HAP-1 (cell line): ENCODE measurements at regions not wholly inside any gene's neighbourhood (a gene's known extent, or its start where the extent isn't known, plus 50 kb on each side); places are given as distances from the start of the nearest gene placed in this dataset.

Source experiments
- DNase-seq, 2 experiments: peaks; one replicate each; pipeline ENCODE4 v3.0.0-alpha.2; 2016 to 2020; ENCODE audit warnings: low spot score in 2 of 2
- H3K27me3 ChIP-seq: fragments of 250-450 bp; sonication (Bioruptor Pico); 2 replicates; pipeline ENCODE4 v1.5.1; 2020; ENCODE audit warnings: low read depth, mild to moderate bottlenecking, moderate library complexity
- H3K36me3 ChIP-seq: fragments of 250-450 bp; sonication (Bioruptor Pico); replicated peaks from 2 replicates; pipeline ENCODE4 v1.5.1; 2020; ENCODE audit warnings: mild to moderate bottlenecking
- H3K4me1 ChIP-seq: fragments of 250-450 bp; sonication (Bioruptor Pico); 2 replicates; pipeline ENCODE4 v1.5.1; 2020; ENCODE audit warnings: mild to moderate bottlenecking
- H3K4me3 ChIP-seq: fragments of 250-450 bp; sonication (Bioruptor Pico); 2 replicates; pipeline ENCODE4 v1.5.1; 2020; ENCODE audit warnings: mild to moderate bottlenecking, moderate library complexity
- H3K9me3 ChIP-seq: fragments of 250-450 bp; sonication (Bioruptor Pico); 2 replicates; pipeline ENCODE4 v1.5.1; 2020; ENCODE audit warnings: mild to moderate bottlenecking, moderate library complexity
- in situ Hi-C: fragments of 300-500 bp; cut with MboI; formaldehyde crosslinking; loops from 3 replicates; pipeline ENCODE4 v1.14.3; 2020; ENCODE audit warnings: low sequenced_read_pairs, inconsistent platforms, mixed read lengths

DNA sequence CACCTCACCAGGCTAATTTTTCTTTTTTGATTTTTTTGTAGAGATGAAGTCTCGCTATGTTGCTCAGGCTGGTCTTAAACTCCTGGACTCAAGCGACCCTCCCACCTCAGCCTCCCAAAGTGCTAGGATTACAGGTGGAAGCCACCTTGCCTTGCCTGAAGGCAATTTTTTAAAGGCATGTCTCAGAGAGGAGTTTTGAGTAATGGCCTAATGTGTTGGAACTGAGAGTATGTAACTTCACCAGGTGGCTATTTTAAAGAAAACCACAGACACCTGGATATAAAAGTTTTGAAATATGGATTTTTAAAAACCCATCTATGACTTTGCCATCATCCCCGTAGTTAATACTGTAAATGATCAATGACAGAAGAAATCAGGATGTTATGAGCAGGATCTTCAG is 119.8 kb upstream of the ATP8B1 start:
- in situ Hi-C loops: no loop called here

DNA sequence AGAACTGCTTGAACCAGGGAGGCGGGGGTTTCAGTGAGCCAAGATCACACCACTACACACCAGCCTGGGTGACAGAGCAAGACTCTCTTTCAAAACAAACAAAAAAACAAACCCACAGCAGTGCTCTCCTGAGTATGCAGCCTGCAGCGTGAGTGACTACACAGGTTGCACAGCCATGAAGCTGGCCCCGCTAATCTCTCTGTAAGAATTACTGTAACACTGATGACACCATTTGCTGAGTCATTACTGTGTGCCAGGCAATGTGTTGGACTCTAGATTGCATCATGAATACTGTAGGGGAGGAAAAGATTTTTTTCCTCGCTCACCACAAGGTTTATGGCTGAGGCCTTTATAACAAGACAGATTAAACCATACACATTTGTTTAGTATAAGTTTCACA is 118.6 kb upstream of the ATP8B1 start:
- peaks cover 3% of the 10 kb centered on the region; the same call in 1 of the 2 replicates for H3K4me1 ChIP-seq
- H3K36me3 ChIP-seq: no peaks in the 10 kb centered on the region
- in situ Hi-C loops: no loop called here
- H3K9me3 ChIP-seq: no peaks in the 10 kb centered on the region
- H3K4me3 ChIP-seq: no peak overlapping the region
- no peaks in the 10 kb centered on the region for H3K27me3 ChIP-seq
- no peak for DNase-seq

More for the DNA sequence above, 119.8 kb upstream of the ATP8B1 start:
- Histone ChIP-seq H3K4me3 (no peak overlapping the region), H3K36me3 (no peaks in the 10 kb centered on the region), H3K27me3 (no peaks in the 10 kb centered on the region), H3K9me3 (no peaks in the 10 kb centered on the region), H3K4me1 (peaks cover 3% of the 10 kb centered on the region; the same call in 1 of the 2 replicates)
- no peak for DNase-seq

DNA sequence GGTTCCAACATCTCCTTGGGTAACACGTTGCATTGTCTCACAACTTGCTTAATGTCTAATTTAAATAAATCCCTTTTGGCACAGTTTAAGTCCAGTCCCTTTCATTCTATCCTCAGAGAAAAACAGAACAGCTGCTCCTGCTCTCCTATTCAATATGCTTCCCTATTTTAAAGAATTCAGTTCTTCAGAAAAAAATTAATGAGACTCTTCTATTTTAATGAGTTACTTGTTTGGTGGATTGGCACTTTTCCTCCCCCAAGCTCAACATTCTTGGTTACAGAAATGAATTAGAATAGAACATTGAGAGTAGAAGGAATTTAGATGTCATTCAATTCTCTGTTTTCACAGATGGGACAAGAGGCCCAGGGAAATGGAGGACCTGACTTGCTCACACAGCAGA is 116.9 kb upstream of the ATP8B1 start:
- in situ Hi-C loops: no loop called here
- Histone ChIP-seq H3K36me3 (no peaks in the 10 kb centered on the region), H3K4me1 (no peaks in the 10 kb centered on the region), H3K27me3 (no peaks in the 10 kb centered on the region), H3K4me3 (no peak overlapping the region), H3K9me3 (no peaks in the 10 kb centered on the region)
- DNase-seq: no peak

DNA sequence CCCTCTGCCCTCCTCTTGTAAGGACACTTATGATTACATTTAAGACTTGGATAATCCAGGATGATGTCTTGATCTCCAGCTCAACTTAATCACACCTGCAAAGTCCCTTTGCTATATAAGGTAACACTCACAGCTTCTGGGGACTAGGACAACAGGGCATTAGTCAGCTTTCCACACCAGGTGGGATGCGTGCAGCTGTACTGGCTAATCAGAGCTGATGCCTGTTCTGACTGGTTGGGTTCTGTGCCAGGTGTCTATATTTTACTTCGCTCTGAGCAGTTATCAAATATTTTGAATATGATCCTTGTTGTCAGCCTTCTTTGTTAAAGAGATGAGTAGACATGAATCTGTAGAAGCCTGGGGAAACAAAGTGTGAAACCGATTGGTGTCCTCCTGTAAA is 115.5 kb upstream of the ATP8B1 start:
- H3K9me3 ChIP-seq: no peaks in the 10 kb centered on the region
- H3K36me3 ChIP-seq: no peaks in the 10 kb centered on the region
- no peaks in the 10 kb centered on the region for H3K27me3 ChIP-seq
- no peak overlapping the region for H3K4me3 ChIP-seq
- DNase-seq: no peak
- in situ Hi-C loops: no loop called here
- no peaks in the 10 kb centered on the region for H3K4me1 ChIP-seq

DNA sequence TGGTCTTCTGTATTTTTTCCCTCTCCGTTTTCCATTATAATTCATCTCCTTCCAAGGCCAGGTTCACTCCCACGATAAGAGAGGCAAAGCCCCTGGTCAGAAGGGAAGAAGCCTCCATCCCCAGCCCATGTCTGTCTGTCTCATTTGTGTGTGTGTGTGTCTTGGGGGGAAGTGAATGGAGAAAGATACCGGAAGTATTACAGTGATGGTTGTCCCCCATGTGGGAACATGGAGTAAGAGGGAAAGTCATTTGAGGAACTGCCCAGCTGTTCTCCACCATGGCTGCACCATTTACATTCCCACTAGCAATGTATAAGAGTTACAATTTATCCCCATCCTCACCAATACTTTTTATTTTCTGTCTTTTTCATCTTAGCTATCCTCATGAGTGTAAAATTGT is 113.6 kb upstream of the ATP8B1 start:
- no peak for DNase-seq
- in situ Hi-C loops: no loop called here
- Histone ChIP-seq H3K4me3 (no peak overlapping the region), H3K9me3 (no peaks in the 10 kb centered on the region), H3K4me1 (no peaks in the 10 kb centered on the region), H3K36me3 (no peaks in the 10 kb centered on the region), H3K27me3 (no peaks in the 10 kb centered on the region)

DNA sequence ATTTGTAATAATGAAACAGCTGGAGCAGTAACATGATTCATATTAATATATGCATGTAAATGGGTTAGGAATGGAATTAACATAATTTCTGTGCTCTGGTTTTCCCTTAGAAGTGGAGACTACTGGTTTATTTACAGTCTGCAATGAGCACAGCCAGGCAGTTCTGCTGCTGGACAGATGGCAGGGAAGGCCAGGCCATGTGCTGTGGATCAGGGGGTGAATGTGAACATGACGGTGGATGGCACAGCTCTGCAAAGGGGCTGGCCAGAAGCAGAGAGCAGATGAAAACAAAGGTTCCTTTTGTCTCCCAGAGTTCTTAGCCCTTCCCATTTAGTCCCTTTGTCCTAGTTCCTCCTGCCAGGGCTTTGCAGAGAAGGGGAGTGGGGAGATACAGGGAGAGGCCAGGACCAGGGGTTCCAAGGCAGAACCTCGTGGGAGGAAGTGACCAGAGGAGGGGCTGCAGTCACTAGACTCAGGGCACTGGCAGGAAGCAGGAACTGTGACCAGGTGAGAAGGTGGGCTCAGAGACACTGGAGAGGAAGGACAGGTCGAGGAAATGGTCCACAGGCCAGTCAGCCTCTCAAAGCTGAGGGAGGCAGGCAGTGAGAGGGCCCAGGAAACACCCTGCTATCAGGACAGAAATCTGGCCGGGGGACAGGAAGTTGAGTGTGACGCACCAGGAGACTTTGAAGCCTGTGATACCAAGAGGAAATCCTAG is 112.9 kb upstream of the ATP8B1 start:
- no peak for DNase-seq
- Histone ChIP-seq H3K27me3 (no peaks in the 10 kb centered on the region), H3K4me1 (no peaks in the 10 kb centered on the region), H3K4me3 (no peak overlapping the region), H3K36me3 (no peaks in the 10 kb centered on the region), H3K9me3 (no peaks in the 10 kb centered on the region)
- in situ Hi-C loops: no loop called here

DNA sequence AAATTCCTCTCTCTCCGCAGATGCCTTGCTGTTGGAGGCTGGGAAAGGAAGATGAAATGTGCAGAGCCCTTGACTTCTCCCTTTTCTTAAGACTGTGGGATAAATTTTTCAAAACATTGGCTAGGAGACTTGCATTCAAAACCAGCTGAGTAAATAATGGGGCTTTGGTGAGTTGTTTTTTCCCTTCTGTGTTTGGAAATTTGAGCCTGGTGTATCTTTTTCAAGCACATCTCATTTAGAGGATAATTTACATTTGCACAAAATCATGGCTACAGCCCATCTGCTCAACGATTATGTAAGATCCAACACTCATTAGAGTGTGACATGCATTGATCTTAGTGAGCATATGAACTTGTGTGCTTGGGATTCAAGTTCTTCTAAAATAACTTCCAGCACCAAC is 112.1 kb upstream of the ATP8B1 start:
- Histone ChIP-seq H3K4me3 (no peak overlapping the region), H3K9me3 (no peaks in the 10 kb centered on the region), H3K4me1 (no peaks in the 10 kb centered on the region), H3K27me3 (no peaks in the 10 kb centered on the region), H3K36me3 (no peaks in the 10 kb centered on the region)
- DNase-seq: no peak
- in situ Hi-C loops: no loop called here

DNA sequence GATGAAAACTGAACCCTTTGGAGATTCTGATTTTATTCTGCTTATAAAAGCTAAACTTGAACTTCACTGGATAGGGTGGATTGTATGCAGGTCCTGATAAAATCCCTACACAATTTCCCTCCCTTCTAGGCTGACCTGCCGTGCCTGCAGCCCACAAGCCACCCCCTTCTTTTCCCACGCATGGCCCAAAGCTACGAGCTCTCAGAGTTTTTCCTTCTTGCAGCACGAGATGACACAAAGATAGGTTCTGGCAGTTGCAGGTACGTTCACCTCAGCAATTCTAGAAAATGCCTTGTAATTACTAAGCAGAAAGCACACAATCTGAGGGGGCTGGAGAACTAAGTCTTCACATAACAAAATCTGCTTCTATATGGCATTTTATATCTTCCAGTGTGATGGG is 110.6 kb upstream of the ATP8B1 start:
- in situ Hi-C loops: no loop called here
- Histone ChIP-seq H3K4me3 (no peak overlapping the region), H3K27me3 (no peaks in the 10 kb centered on the region), H3K4me1 (no peaks in the 10 kb centered on the region), H3K36me3 (no peaks in the 10 kb centered on the region), H3K9me3 (no peaks in the 10 kb centered on the region)
- no peak for DNase-seq

DNA sequence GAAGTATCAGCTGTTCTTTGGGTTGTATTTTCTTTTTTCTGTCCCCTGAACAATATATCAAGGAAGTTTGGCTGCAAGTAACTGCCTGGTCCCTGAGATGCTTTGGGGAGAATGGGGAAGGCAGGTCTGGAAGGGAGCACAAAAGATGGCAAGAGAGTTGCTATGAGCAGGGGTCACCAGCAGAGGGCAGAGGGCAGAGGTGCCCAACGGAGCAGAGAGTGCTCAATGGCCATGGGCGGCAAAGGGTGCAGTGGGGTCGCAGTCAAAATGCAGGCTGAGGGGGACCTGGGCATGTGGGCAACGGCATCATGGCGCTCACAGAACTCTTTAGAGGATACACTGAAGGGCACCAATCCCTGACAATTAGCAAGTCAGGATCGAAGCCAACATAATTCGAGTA is 107.7 kb upstream of the ATP8B1 start:
- DNase-seq: peak in 1 of 2 experiments; percentile 58
- Histone ChIP-seq H3K9me3 (no peaks in the 10 kb centered on the region), H3K27me3 (no peaks in the 10 kb centered on the region), H3K4me3 (no peak overlapping the region), H3K4me1 (no peaks in the 10 kb centered on the region), H3K36me3 (no peaks in the 10 kb centered on the region)
- in situ Hi-C loops: no loop called here

DNA sequence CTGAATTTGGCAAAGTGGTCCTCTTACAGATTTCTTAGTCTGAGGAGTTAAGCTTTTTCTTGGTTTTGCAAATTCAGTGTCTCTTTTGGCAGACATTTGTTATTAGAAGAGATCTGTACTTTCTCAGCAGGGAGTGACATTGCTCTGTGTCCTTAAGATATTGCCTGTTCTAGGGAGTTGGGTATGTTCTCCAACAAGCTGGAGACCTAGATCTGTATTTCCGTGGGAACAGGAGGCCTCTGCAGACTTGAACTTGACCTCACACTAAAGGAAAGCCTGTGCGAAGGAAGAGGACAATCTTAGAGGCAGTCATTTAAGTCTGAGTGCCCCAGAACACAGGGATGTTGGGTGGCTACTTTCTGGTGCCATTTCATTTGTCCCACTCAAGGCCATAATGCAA is 107.0 kb upstream of the ATP8B1 start:
- H3K9me3 ChIP-seq: no peaks in the 10 kb centered on the region
- H3K4me1 ChIP-seq: no peaks in the 10 kb centered on the region
- no peaks in the 10 kb centered on the region for H3K27me3 ChIP-seq
- no peak for DNase-seq
- in situ Hi-C loops: no loop called here
- no peaks in the 10 kb centered on the region for H3K36me3 ChIP-seq
- H3K4me3 ChIP-seq: no peak overlapping the region

DNA sequence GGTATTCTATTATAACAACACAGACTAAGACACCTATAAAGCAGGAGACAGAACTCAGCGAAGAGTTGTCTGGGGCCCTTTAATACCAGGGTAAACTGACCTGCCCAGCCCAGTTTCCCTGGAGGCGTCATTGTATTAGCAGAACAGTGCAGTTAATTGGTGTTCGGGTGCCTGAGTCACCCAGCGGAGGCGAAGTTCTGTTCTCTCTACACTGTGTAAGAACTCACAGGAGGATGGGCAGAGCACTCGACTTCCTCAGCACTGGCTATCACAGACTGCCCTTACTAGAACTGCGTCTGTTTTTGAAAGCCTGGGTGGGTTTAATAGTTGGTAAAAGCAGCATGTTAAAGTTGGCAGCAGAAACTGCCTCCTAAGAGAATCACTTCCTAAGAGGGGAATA is 106.5 kb upstream of the ATP8B1 start:
- H3K36me3 ChIP-seq: no peaks in the 10 kb centered on the region
- H3K4me3 ChIP-seq: no peak overlapping the region
- in situ Hi-C loops: no loop called here
- H3K4me1 ChIP-seq: no peaks in the 10 kb centered on the region
- H3K27me3 ChIP-seq: no peaks in the 10 kb centered on the region
- no peaks in the 10 kb centered on the region for H3K9me3 ChIP-seq
- DNase-seq: no peak

DNA sequence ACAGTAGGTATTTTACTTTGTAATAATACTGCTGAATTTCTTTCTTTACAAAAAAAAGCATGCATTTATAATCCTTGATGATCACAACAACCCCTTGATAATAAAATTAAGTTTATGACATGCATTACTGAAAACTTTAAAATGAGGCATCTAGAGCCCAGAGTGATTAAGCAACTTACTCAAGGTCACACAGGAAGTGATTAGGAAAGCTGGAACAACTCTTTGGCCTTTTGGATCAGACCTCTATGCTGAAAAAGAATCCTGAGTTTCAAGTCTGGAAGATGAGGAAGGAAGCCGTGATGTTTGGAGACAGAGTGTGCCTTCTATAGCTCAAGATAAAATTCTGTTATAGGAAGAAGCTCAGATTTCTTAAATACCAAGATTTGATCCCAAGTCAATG is 105.0 kb upstream of the ATP8B1 start:
- no peaks in the 10 kb centered on the region for H3K4me1 ChIP-seq
- H3K4me3 ChIP-seq: no peak overlapping the region
- no peaks in the 10 kb centered on the region for H3K9me3 ChIP-seq
- in situ Hi-C loops: no loop called here
- no peak for DNase-seq
- no peaks in the 10 kb centered on the region for H3K27me3 ChIP-seq
- no peaks in the 10 kb centered on the region for H3K36me3 ChIP-seq

DNA sequence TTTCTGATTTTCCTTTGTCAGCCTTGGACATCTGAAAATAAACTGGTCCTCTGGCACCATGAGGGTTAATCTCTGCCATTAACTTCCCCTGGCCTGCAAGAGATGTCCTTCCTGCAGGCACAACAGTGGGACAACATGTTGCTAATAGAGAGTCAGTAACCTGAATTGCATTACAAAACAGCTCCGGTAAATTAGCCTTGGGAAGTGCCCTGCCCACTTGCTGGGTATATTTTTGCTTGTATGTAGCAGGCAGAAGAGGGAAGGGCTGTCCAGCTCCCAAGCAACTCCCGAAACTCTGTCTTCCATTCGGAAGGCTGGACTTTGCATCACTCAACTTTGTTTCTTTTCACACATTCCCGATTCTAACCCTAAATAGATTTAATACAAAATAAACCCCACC is 104.4 kb upstream of the ATP8B1 start:
- H3K27me3 ChIP-seq: no peaks in the 10 kb centered on the region
- in situ Hi-C loops: no loop called here
- no peak overlapping the region for H3K4me3 ChIP-seq
- H3K36me3 ChIP-seq: no peaks in the 10 kb centered on the region
- H3K4me1 ChIP-seq: no peaks in the 10 kb centered on the region
- H3K9me3 ChIP-seq: no peaks in the 10 kb centered on the region
- no peak for DNase-seq

DNA sequence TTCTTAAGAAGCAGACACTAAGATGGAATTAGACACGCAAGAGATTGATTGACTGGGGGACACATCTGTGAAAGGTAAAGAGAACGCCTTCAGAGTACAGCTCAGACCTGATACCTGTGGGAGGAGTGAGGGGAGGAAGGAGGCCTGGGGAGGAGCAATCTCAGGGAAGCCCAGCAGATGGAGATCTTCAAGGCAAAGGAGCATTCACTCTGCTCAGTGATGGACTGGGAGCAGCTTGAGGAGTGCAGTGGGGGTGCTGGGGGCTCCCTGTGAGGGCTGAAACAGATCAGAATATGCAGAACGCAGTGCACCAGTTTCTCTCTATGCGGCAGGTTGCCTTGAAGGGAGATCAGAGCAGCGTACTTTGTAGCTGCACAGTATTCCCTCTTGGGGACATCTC is 103.7 kb upstream of the ATP8B1 start:
- no peak for DNase-seq
- H3K27me3 ChIP-seq: no peaks in the 10 kb centered on the region
- H3K4me1 ChIP-seq: no peaks in the 10 kb centered on the region
- H3K4me3 ChIP-seq: no peak overlapping the region
- in situ Hi-C loops: no loop called here
- H3K9me3 ChIP-seq: no peaks in the 10 kb centered on the region
- no peaks in the 10 kb centered on the region for H3K36me3 ChIP-seq

DNA sequence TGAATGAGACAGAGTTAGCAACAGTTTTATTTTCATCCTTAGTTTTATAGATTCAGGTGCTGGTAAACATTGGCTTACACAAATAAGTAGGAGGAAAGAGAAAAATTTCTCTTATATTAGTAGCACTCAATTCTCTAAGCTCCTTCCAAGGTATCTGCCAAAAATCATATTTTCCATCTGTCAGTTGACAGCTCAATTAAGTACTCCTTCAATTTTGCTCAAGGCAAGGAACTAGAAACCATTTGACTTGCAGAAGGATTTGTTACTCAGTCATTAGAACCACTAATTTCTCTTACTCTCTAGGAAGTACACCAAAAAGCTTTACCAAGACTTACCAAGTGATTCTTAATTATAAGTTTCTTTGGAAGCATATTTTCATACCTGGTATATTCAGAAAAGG is 101.4 kb upstream of the ATP8B1 start:
- in situ Hi-C loops: no loop called here
- Histone ChIP-seq H3K4me1 (no peaks in the 10 kb centered on the region), H3K36me3 (no peaks in the 10 kb centered on the region), H3K4me3 (no peak overlapping the region), H3K27me3 (no peaks in the 10 kb centered on the region), H3K9me3 (no peaks in the 10 kb centered on the region)
- no peak for DNase-seq
